ENCODE measurements at regions not wholly inside any gene's neighbourhood (a gene's known extent, or its start where the extent isn't known, plus 50 kb on each side); places are given as distances from the start of the nearest gene placed in this dataset.

DNA sequence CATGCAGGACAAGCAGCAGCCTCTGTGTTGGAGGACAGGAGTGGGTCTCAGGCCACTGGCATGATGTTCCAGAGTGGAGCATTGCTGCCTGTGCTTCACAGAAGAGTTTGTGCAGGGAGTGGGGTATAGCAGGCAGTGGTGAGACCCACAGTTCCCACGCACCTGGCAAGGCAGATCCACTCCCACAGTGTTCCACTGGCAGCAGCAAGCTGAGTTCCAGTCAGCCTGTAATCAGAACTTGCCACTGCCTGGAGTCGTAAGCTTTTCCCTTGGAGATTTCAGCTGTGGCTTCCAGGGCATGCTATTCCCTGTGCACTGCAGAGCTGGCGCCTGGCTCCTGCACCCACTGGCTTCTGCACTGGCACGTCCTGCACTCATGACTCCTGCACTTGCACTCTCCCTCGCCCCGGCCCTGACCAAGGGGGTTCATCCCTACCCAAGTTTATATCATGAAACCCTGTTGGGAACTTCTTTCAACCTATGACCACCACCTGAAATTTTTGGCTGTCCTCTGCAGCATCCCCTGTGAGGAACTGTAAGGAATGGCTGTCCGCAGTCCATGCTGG, 1144.3 kb downstream of the RAPGEF2 start:
- no peak for DNase-seq (ENCODE audit: extremely low spot score)
- TF ChIP-seq, protein P1, sequence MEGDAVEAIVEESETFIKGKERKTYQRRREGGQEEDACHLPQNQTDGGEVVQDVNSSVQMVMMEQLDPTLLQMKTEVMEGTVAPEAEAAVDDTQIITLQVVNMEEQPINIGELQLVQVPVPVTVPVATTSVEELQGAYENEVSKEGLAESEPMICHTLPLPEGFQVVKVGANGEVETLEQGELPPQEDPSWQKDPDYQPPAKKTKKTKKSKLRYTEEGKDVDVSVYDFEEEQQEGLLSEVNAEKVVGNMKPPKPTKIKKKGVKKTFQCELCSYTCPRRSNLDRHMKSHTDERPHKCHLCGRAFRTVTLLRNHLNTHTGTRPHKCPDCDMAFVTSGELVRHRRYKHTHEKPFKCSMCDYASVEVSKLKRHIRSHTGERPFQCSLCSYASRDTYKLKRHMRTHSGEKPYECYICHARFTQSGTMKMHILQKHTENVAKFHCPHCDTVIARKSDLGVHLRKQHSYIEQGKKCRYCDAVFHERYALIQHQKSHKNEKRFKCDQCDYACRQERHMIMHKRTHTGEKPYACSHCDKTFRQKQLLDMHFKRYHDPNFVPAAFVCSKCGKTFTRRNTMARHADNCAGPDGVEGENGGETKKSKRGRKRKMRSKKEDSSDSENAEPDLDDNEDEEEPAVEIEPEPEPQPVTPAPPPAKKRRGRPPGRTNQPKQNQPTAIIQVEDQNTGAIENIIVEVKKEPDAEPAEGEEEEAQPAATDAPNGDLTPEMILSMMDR (IDR thresholded peaks at IDR 0.05; ENCODE audit: control extremely low read depth, extremely low read depth, low read depth, missing control alignments): no peak
- ChIA-PET CTCF (no interaction called here), POLR2A (no interaction called here)

DNA sequence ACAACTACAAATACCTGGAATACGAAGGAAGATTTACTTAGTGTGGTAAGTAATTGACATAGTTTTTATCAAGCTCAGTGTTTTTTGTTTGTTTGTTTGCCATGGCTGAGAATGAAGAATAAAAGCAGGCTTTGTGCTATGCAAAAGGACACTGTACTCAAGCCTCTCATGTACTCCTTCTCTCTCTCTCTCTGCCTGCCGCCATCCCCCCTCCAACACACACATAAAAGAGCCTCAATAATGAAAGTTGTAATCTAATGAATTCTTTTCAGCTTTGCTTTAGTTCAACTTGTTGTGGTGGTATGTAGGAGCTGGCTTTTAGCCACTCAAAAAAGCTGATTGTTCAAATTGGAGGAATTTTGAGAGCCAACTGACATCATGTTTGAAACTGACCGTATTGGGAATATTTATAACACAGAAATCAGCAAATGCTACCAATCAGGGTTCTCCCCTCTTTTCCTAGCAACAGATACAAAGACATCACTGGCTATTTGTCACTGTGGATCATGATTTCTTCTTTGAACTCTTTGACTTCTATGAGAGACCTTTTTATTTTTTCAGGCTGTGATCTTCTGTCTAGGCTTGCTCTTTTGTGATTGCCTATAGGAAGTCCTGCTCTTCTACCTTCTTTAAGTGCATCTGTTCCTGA, 1148.8 kb downstream of the RAPGEF2 start:
- POLR2A ChIA-PET: no interaction called here

DNA sequence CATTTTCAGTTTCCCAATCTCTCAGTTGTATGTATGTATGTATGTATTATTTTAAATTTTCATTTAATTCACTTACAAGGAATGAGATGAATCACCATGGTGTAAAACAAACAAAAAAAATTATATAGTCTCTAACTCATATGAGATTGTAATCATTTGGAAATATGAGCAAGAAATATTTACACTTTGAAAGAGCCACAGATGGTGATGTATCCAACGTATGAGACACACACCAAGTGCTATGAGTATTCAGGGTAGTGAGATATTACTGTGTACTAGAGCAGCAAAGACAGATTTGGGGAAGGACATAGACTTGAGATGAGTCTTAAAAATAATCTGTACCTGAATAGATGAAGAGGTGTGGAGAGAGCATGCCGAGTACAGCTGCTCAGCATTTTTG, 1154.4 kb downstream of the RAPGEF2 start:
- TF ChIP-seq, protein P1 (IDR thresholded peaks at IDR 0.05; ENCODE audit: control extremely low read depth, extremely low read depth, low read depth, missing control alignments): no peak
- ChIA-PET CTCF (no interaction called here), POLR2A (no interaction called here)
- DNase-seq (ENCODE audit: extremely low spot score): no peak

More for the DNA sequence above, 1148.8 kb downstream of the RAPGEF2 start:
- CTCF ChIA-PET: interaction anchor here (1.2 kb wide), 1 partner anchor 26 kb away, joined by 3 read pairs; no protein-coding TSS in a partner anchor
- DNase-seq (ENCODE audit: extremely low spot score): no peak
- TF ChIP-seq, protein P1 (IDR thresholded peaks at IDR 0.05; ENCODE audit: control extremely low read depth, extremely low read depth, low read depth, missing control alignments): no peak

DNA sequence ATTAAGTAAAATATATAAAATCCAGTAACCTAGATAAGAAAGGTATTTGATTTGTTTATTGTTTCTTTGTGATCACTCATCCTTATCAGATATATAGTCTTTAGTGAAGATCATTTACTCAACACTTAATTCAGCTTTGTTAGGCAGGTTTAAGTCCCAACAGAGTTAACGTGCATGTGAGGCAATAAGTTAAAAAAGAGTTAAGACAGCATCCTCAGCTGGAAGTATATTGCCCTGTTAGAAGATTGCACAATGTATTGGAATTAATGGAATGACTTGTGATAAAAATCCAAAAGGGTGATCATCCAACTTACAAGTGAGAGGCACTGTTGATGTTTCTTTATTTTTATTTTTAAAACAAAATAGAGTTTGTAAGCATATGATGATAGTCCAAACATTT, 1162.1 kb downstream of the RAPGEF2 start:
- TF ChIP-seq, protein P1 (IDR thresholded peaks at IDR 0.05; ENCODE audit: control extremely low read depth, extremely low read depth, low read depth, missing control alignments): no peak
- ChIA-PET CTCF (no interaction called here), POLR2A (no interaction called here)
- DNase-seq (ENCODE audit: extremely low spot score): no peak

DNA sequence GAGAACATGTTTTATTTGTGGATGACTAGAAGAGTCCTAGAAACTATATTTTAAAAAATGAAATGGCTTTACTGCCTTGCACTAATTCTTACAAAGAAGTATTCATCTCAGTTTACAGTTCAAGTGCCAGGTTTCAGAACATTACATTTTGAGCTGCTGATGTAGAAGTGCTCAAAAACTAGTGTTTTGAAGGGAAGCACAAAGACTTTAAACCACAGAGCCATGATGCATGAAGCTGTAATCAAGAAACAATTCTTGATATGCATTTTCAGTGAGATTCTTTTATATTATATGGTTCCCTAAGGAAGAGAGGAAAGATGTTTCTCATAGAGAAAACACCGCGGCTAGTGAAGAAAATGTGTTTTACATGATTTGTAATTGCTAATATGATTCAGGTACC, 1163.0 kb downstream of the RAPGEF2 start:
- CTCF ChIA-PET: no interaction called here
- TF ChIP-seq, protein P1 (IDR thresholded peaks at IDR 0.05; ENCODE audit: control extremely low read depth, extremely low read depth, low read depth, missing control alignments): no peak
- POLR2A ChIA-PET: no interaction called here
- no peak for DNase-seq (ENCODE audit: extremely low spot score)

DNA sequence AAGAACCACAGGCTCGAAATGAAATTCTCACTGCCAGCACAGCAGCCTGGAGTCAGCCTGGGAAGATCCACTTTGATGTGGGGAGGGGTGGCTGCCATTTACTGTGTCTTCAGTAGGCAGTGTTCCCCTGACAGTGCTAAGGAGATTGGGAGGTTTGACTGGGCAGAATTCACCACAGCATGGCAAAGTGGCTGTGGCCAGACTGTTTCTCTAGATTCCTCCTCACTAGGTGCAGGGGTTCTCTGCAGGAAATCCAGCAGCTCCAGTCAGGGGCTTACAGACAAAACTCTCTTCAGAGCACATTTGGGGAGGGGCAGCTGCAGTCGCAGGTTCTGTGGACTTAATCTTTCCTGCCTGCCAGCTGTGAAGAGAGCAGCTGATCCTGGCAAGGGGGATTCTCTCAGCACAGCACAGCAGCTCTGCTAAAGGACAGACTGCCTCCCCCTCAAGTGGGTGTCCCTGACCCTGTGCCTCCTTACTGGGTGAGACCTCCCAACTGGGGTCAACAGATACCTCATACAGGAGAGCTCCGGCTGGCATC, 1174.0 kb downstream of the RAPGEF2 start:
- POLR2A ChIA-PET: no interaction called here
- DNase-seq (ENCODE audit: extremely low spot score): no peak
- CTCF ChIA-PET: no interaction called here
- TF ChIP-seq, protein P1 (IDR thresholded peaks at IDR 0.05; ENCODE audit: control extremely low read depth, extremely low read depth, low read depth, missing control alignments): no peak
